HL-60 (cell line): ENCODE measurements at regions not wholly inside any gene's neighbourhood (a gene's known extent, or its start where the extent isn't known, plus 50 kb on each side); places are given as distances from the start of the nearest gene placed in this dataset.

Experiments
- POLR2AphosphoS5 ChIP-seq: IDR thresholded peaks from 2 replicates; pipeline ENCODE4 v1.6.1; 2012; ENCODE audit warnings: low read depth
- TF ChIP-seq, protein P1 (sequence below): IDR thresholded peaks from one replicate; pipeline ENCODE4 v1.5.1; 2011; ENCODE audit warnings: low read length, control low read depth, inconsistent platforms; ENCODE audit not compliant: insufficient read depth
- TF ChIP-seq, protein P2 (sequence below): IDR thresholded peaks from 2 replicates; pipeline ENCODE4 v1.6.1; 2012; ENCODE audit warnings: low read depth; ENCODE audit not compliant: insufficient replicate concordance

DNA sequence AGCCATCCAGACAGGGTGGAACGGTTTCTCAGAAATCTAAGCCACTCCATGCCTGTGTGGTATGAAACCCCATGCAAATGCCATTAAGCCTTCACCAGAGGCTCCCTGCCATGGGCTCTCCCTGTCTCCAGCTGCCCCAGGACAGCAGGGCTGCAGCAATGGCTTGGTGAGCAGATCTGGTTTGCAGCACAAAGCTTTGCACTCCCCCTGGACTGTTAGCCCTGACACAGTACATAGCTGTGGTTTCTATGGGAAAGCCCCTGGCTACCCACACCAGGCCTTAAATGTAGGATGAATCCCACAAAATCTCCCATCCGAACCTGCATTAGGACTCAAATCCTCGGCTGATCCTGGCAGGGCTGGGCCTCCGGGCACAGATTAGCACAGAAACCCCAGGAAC lies 291.6 kb downstream of the TNS1 start:
- TF ChIP-seq, protein P1, sequence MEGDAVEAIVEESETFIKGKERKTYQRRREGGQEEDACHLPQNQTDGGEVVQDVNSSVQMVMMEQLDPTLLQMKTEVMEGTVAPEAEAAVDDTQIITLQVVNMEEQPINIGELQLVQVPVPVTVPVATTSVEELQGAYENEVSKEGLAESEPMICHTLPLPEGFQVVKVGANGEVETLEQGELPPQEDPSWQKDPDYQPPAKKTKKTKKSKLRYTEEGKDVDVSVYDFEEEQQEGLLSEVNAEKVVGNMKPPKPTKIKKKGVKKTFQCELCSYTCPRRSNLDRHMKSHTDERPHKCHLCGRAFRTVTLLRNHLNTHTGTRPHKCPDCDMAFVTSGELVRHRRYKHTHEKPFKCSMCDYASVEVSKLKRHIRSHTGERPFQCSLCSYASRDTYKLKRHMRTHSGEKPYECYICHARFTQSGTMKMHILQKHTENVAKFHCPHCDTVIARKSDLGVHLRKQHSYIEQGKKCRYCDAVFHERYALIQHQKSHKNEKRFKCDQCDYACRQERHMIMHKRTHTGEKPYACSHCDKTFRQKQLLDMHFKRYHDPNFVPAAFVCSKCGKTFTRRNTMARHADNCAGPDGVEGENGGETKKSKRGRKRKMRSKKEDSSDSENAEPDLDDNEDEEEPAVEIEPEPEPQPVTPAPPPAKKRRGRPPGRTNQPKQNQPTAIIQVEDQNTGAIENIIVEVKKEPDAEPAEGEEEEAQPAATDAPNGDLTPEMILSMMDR = no peak
- no peak for TF ChIP-seq POLR2AphosphoS5
- TF ChIP-seq, protein P2, sequence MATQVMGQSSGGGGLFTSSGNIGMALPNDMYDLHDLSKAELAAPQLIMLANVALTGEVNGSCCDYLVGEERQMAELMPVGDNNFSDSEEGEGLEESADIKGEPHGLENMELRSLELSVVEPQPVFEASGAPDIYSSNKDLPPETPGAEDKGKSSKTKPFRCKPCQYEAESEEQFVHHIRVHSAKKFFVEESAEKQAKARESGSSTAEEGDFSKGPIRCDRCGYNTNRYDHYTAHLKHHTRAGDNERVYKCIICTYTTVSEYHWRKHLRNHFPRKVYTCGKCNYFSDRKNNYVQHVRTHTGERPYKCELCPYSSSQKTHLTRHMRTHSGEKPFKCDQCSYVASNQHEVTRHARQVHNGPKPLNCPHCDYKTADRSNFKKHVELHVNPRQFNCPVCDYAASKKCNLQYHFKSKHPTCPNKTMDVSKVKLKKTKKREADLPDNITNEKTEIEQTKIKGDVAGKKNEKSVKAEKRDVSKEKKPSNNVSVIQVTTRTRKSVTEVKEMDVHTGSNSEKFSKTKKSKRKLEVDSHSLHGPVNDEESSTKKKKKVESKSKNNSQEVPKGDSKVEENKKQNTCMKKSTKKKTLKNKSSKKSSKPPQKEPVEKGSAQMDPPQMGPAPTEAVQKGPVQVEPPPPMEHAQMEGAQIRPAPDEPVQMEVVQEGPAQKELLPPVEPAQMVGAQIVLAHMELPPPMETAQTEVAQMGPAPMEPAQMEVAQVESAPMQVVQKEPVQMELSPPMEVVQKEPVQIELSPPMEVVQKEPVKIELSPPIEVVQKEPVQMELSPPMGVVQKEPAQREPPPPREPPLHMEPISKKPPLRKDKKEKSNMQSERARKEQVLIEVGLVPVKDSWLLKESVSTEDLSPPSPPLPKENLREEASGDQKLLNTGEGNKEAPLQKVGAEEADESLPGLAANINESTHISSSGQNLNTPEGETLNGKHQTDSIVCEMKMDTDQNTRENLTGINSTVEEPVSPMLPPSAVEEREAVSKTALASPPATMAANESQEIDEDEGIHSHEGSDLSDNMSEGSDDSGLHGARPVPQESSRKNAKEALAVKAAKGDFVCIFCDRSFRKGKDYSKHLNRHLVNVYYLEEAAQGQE = no peak
